HUDEP-2 (cell line): ENCODE measurements at regions not wholly inside any gene's neighbourhood (a gene's known extent, or its start where the extent isn't known, plus 50 kb on each side); places are given as distances from the start of the nearest gene placed in this dataset.
A peak's percentile ranks its signal among the peaks of the same experiment; 100 is the strongest.

Experiments used
- DNase-seq, 76 experiments: peaks; one replicate each; lab custom pipeline; 2025; ENCODE audit not compliant: unreplicated experiment in 76 of 76; lab: John Stamatoyannopoulos, UW

DNA sequence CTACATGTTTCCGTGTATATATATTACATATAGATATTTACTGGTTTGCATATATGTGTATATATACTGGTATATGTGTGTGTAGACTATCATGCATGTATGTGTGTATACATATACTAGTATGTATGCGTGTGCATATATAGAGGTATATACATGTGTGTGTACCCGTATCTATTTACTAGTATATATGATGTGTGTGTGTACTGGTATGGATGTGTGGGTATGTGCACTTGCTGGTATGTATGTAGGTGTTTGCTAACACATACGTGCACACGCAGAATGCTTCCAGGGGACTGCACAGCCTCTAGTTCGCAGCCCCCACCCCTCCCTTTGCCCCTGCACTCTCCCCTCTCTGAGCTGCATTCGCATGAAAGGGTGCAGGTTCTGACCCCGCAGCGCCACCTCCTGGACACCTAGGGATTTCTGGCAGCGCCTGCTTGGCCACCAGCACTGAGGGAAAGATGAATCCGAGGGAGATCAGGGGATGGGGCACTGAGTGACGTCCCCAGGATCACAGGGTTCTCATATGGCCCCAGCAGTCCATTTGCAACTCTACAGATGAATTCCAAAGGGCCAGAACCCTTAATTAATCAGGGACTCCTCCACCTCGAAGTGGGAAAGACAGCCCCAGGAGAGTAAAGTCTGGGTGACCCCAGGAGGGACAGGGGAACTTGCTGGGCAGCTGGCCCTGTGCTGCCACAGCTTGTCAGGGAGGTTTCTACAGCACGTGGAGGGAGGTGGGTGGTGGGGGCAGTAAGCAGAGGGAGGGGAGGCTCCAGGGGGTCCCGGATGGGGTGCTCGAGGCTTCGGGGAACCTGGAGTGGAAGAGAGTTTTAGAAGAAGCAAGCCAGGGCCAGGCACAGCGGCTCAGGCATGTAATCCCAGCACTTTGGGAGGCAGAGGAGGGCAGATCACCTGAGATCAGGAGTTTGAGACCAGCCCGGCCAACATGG, 66.8 kb upstream of the ASAP2 start:
- DNase-seq = peak in 59 of 76 experiments; percentile 7 to 82 (median 55)

DNA sequence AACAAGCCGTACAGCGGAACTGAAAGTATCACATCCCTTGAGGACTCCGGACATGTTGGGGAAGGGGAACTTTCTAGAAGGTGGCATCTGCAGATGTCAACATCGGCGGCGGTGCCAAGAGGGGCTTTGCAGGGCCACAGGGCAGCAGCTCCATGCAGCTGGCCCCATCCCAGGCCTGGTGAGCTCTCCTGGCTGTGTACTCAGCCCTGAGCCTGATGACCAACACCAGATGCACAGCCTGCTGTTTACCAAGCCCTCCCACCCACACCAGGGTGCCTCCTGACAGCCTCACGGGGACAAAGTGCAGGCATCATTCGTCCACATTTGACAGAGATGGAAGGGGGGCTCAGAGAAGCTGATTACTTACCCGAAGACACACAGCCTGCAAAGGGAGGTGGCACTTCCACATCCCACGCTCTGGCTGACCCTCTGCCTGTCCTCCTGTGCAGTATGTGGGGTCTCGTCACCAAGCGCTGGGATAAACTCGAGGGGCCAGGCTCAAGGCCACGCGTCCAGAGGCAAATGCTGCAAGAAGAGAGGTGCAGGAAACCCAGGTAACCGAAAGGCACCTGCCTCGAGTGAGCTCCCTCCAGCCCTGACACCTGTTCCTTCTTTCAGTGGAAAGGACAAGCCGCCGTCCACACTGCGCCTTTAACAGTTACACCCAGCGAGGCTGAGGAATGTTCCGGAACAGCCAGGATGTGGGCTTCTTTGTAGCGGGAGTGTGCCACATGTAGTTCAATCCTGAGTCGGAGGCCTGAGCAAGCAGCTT, 69.0 kb upstream of the ASAP2 start:
- DNase-seq = no peak

DNA sequence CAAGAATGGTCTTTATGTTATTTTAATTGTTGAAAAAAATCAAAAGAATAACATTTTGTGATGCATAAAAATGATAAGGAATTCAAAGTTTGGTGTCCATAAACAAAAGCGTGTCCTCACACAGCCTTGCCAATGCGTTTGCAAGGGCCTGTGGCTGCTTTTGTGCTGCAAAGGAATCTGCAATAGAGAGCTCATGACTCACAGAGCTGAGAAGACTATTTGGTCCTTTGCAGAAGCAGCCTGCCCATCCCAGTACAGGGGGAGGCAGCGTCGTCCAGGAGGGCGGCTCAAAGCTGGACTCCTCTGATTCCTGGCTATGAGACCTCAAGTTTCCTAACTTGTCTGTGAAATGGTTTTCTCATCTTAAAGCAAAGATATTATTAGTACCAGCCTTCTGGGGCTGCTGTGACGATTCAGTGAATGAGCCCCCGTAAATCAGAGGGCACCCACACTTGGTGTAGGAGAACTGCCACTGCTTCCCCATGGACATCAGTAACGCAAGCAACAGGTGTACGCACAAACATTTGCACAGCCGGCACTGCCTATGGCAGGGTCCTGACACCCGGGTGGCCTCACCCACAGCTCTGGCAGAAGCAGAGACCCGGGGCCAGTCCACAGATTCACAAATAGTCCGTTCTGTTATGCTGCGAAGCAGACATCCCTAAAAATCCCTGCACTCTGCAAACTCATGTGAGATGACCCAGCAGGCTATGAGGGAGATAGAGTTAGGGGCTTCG, 70.6 kb upstream of the ASAP2 start:
- no peak for DNase-seq

DNA sequence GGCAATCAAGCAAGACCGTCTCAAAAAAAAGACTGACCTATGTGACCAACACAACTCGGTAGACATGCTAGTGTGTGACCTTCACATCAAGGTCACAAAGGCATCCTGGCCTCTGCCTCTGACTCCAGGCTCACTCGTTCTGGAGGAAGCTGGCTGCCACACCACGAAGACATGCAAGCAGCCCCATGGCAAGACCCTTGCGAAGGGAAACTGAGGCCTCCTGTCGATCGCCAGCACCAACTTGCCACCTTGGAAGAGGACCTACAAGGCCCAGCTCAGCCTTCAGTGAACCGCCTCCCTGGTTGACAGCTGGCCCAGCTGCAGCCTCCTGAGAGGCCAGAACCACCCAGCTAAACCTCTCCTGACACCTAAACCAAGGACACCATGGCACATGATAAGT, 79.3 kb upstream of the ASAP2 start:
- DNase-seq = no peak

DNA sequence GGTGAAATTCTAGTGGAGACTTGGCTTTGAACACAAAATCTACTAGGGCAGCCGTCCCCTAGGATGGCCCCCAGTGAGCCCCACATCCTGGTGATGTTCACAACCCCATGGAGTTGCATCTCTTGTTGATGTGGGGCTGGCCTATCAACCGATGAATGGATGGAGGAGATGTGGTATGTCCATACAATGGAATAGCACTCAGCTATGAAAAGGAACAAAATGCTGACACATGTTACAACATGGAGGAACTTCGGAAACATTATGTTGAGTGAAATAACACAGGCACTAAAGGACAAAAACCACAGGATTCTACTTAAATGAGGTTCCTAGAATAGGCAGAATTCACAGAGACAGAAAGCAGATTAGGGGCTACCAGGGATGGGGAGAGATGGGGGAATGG, 80.1 kb upstream of the ASAP2 start:
- DNase-seq = no peak

DNA sequence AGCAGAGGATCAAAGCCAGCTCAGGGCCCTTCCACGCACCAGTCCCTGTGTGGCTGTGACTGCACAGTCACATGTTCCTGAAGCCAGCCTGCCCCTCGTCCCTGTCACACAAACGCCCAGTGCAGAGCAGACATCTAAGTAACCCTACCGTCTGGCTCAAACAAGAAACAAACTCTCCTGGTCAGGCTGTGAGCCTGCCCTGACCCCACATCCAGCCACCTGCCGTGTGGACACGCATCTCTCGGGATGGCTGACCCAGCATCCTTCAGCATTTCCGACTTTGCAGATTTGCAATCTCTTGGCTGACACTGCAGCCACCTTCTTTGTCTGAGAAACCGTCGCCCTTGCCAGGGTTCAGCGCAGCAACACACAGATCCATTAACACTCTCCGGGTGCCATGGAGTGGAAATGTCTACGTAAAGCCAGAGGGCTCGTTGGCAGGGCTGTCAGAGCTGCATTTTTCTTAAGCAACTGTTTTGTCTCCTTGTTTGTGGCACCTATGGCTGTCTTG, 82.3 kb upstream of the ASAP2 start:
- no peak for DNase-seq

DNA sequence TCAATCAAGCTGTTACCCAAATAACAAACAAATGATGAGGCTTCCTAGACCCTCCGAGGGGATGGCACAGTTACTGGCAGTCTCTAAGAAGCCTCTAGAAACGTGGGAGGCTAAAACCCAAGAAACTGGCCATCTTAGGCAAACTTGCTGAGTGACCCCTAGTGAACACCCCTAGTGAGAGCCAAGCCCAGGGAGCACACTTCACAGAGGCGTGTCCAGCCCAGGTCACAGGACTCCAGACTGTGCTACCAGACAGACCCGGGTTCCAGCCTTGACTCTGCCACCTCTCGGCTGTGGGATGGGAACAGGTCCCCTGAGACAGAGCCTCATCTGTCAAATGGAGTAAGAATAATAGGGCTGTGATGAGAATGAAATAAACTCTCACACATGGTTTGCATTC, 83.5 kb upstream of the ASAP2 start:
- no peak for DNase-seq

DNA sequence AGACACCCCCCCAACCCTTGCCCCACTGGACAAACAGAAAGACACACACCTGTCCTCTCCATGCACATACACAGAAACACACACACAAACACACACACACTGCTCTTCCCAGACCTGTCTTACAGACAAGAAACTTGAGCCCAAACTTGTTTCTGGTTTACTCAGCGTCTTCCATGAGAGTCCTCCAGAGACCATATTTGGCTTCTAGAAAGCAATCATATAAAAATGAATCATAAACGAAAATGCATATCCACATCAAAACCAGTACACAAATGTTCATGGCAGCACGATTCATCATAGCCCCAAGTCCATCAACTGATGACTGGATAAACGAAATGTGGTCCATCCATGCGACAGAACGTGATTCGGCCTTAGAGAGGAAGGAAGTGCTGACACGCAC, 84.2 kb upstream of the ASAP2 start:
- no peak for DNase-seq

DNA sequence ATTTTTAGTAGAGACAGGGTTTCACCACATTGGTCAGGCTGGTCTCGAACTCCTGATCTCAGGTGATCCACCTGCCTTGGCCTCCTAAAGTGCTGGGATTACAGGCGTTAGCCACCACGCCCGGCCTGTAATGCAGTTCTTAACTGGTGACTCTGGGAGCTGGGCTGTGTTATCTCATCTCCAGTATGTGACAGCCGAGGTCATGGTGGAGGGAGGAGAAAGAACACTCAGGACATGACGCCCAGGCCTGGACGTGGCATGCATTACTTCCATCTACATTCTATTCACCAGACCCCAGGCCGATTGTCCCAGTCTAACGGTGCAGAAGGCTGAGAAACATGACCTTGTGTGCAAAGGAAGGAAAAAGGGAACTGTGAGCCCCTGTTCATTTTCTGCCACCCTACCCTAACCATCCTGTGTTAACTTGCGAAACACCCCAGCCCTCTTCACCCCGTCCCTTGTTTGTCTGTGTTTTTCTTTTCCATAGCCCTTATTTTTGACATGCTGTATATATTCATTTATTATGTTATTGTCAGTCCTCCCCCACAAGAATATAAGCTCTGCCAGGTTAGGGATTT, 88.1 kb upstream of the ASAP2 start:
- DNase-seq = peak in 2 of 76 experiments; percentile 9 to 13

DNA sequence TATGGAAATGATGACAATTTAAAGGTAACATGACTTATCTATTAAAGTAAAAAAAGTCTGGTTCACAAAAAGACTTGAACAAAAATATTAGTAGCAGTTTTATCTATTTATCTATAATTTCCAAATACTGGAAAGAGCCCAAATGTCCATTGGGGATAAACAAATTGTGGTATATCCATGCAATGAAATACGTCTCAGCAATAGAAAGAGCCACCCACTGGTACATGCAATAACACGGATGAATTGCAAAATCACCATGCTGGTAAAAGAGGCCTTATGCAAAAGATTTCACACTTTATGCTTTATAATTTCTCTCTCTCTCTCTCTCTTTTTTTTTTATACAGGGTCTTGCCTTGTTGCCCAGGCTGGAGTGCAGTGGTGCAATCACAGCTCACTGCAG, 91.4 kb upstream of the ASAP2 start:
- no peak for DNase-seq

DNA sequence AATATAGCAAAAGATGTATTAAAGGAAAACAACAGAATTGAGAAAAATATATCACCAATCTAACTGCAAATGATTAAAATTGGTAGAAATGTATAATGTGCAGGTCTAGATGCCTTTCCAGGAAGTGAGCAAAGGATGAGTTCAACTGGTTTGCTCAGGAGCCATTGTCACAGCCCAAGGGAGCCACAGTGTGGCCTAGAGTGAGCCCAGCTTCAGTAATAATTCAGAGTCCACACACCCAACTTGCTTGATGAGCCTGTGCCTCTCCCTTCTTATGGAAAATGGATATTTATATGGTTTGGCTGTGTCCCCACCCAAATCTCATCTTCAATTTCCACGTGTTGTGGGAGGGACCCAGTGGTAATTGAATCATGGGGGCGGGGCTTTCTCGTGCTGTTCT, 92.2 kb upstream of the ASAP2 start:
- peak in 1 of 76 experiments; percentile 4 for DNase-seq

DNA sequence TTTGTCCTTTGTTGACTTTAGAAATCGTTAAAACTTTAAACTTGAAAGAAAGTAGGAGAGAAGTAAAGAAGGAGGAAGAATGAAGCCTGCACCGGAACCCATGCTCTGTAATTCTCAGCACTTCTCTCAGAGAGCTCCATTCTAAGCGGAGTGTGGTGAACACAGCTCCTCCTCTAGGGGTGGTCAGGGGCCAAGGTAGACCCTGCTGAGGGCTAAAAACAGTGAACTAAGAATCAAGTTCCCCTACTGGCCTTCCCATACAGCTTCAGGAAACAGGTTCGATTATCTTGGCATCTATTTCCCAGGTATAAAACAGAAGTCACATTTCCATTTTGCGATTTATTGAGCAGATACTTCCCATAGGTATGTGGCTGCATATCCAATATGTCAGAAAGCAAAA, 92.7 kb upstream of the ASAP2 start:
- no peak for DNase-seq

DNA sequence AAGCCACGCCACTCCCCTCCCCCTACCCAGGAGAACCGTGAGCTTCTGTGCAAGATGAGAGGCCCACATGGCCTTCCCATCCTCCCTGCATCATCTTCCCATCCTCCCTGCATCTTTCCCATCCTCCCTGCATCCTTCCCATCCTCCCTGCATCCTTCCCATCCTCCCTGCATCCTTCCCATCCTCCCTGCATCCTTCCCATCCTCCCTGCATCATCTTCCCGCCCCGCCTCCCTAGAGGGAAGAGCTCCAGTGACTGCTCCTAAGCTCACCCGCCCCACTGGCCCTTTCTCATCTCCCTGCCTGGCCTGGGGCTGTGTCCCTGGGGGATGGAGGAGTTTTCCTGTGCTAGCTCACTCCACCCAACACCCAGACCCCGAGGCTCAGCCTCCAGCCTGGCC, 93.3 kb upstream of the ASAP2 start:
- no peak for DNase-seq

DNA sequence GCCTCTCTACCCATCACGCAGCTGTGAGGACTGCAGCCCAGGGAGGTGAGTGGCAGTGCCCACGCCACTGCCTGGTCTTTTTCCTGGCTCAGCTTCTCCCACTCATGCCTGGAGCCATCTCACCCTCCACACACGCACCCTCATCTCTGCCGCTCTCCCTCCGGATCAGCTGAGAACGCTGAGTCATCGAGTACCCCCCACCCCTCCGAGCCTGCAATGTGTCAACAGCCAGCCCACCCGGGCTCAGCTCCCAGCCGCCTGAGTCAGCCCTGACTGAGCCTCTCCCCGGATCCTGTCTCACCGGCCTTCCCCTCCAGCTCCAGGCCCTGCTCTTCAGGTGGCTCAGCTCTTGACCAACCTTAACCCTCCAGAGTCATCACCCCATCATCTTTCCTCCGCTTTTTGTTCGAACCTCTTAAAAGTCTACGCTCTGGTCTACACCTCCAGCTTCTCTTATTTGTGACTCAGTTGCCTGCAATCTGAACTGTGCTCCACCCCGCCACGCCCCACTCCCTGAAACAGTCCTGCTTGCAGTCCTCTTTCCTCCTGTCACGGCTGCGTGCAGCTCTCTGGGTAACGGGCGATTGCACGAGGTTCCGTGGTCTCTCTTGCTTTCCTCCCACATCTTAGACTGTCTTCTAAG, 94.4 kb upstream of the ASAP2 start:
- no peak for DNase-seq

DNA sequence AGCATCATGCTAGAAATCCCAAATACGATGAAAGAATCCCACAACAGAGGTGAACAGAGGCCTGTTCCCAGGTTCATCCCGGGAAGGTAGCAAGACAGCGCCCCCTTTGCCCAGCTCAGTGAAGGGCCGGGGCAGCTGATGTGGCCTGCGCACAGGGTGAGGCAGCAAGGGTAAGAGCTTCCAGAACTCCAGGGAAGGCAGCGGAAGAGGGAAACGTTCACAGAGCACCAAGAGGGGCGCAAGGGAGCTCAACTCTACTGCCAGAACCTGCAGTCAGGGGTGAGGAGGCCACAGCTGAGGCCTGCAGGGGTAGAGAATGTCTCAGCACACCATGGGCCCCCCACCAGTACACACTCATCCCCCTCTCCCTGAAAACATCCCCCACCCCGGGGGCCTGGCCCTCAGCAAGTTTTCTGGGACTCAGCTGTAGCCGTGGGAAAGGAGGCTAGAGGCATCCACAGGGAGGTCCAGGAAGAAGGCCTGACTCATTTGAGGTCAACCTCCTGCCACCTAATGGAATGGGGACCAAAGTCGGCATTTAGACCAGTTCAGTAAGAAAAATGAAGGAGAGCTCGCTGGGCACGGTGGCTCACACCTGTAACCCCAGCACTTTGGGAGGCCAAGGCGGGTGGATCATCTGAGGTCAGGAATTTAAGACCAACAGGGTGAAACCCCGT, 95.6 kb upstream of the ASAP2 start:
- peak in 2 of 76 experiments; percentile 4 to 13 for DNase-seq

DNA sequence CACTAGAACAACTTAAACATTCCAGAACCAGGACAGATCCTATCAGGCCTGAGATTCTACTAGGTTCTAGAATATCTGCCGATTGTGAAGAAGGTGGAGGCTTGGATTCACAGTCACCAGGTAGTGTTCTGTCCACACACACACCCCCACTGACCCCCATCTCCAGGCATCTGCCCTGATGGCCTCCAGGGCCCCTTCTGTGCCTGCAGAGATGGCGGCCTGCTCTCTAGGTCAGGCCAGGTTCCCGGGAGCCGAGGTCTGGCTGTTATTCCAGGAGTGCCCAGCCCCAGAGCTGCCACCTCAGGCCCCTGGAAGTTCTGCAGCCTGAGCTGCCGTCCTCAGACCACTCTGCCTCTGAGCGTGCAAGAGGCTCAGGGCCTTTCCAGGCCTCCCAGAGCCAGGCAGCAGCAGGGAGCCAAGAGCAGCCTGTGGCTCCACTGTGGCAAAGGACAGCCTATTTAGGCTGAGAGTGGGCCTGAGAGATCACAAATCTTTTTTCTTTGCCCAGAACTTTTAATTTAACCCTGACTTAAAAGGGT, 96.2 kb upstream of the ASAP2 start:
- DNase-seq = no peak

DNA sequence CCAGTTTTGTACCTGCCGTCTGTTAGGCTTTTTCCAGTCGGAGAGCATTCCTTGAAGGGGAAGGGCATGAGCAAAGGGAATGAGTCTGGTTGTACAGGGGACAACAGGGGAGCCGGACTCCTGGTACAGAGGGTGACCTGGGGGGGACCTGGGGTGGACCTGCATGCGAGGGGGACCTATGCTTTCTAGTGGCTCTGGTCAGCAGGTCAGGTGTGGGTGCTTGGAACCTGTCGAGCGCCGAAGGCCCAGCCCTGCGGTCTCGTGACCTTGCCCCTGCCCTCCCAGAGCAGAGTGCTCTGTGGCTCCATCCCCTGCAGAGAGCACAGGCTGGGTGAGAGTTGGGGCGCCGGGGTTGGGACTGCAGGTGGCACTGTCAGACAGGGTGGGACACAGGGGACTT, 96.7 kb upstream of the ASAP2 start:
- DNase-seq = no peak

DNA sequence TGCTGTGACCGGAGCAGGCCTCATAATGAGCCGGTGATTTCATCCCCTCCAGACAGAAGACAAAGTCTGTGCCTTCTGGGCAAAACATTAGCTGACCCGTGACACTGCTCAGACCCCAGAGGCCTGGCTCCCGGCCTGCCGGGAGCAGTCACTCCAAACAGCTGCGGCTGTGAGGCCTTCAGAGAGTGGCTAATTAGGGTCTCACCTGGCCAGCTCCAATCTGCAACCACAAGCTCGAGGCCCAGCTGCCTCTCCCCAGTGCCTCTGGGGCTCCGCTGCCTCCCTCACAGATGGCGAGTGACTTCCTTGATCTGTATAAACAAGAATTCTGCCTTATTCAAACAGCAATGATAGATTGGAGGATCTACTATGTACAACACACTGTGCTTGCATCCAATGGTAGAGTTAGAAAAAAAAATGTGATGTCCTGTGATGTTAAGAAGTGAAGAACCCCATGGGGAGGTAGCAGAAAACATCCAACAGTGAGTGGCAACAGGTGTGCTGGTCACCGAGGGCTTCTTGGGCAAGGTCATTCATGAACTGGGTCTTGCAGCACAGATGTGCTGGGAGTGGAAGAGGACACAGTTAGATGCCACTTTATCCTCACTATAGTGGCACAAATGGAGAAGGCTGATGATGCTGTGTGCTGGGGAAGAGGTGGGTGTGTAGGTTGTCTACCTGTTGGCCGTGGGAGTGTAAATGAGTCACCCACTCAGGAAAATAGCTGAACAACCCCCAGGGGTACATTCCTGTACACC, 98.2 kb upstream of the ASAP2 start:
- no peak for DNase-seq
